ENCODE measurements at regions not wholly inside any gene's neighbourhood (a gene's known extent, or its start where the extent isn't known, plus 50 kb on each side); places are given as distances from the start of the nearest gene placed in this dataset.

DNA sequence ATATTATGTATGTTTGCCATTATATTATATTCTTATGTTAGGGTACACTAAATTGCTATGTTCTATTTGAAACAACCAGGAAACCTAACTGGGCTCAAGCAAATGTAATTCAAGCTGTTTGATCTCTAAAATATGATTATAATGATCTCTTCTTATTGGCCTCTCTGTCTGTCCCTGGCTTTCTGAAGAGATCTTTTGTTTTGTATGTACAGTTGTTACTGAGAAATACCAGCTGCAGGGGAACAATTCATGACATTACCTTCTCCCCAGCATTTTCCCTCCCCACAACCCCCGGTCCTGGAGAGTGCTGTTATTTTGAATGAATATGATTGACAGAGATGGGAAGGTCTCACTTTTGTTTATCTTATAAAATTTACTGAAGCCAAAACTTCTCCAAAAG lies 54.8 kb upstream of the CD28 start:
- no peak for DNase-seq (ENCODE audit: low read depth in 1 of 2, low spot score in 1 of 2)
- H3K27ac ChIP-seq, result peak overlapping the region; percentile 1 to 35; a peak in 2 of 6 replicates
- ChIA-PET POLR2A (interaction anchor here (0.6 kb wide), 1 partner anchor 202 kb away, joined by 3 read pairs; no protein-coding TSS in a partner anchor), CTCF (interaction anchor here (1.0 to 2.6 kb wide), 13 partner anchors 11 to 457 kb away, joined by 3 to 13 read pairs (median 4); no protein-coding TSS in a partner anchor)
- H3K4me2 ChIP-seq, result no peak overlapping the region
- H3K4me3 ChIP-seq, result no peak overlapping the region
- WGBS (ENCODE audit: missing lambda C conversion rate), result 77% methylated on average over 1 of the region's 1 CpG
- H3K9me3 ChIP-seq, result no peaks in the 10 kb centered on the region
- TF ChIP-seq CBX8 (IDR thresholded peaks at IDR 0.05), result no peak
- peaks cover 57% of the 10 kb centered on the region for H3K4me1 ChIP-seq
- no peak for FAIRE-seq
- no peak for ATAC-seq

DNA sequence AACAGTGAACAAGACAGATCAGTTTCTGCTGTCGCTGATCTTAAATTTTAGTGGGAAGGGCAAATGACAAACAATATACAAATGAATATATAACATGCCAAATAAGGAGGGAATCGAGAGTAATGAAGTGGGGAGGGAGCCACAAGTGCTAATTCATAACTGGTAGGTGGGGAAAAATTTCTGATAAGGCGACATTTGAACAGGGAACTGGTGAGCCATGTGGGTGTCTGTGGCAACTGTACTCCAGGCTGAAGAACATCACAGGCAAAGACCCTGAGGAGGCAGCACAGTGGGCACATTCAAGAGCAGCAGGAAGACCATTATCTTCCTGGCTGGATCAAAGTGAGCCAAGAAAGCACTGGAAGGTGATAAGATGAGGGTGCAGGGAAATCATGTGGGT lies 51.6 kb upstream of the CD28 start:
- H3K4me3 ChIP-seq, result no peak overlapping the region
- CTCF ChIA-PET, result no interaction called here
- FAIRE-seq (no peak), ATAC-seq (no peak), DNase-seq (ENCODE audit: low read depth in 1 of 2, low spot score in 1 of 2) (no peak)
- TF ChIP-seq CBX8 (IDR thresholded peaks at IDR 0.05), result no peak
- no peak for TF ChIP-seq SREBF2 (IDR thresholded peaks at IDR 0.05)
- no peak for TF ChIP-seq CEBPB (IDR thresholded peaks at IDR 0.05)
- TF ChIP-seq ZSCAN20 (CRISPR knock-in tag; IDR thresholded peaks at IDR 0.05), result no peak
- no peak for TF ChIP-seq CBX2 (IDR thresholded peaks at IDR 0.05; ENCODE audit: borderline replicate concordance, low read depth)
- TF ChIP-seq, protein P1, sequence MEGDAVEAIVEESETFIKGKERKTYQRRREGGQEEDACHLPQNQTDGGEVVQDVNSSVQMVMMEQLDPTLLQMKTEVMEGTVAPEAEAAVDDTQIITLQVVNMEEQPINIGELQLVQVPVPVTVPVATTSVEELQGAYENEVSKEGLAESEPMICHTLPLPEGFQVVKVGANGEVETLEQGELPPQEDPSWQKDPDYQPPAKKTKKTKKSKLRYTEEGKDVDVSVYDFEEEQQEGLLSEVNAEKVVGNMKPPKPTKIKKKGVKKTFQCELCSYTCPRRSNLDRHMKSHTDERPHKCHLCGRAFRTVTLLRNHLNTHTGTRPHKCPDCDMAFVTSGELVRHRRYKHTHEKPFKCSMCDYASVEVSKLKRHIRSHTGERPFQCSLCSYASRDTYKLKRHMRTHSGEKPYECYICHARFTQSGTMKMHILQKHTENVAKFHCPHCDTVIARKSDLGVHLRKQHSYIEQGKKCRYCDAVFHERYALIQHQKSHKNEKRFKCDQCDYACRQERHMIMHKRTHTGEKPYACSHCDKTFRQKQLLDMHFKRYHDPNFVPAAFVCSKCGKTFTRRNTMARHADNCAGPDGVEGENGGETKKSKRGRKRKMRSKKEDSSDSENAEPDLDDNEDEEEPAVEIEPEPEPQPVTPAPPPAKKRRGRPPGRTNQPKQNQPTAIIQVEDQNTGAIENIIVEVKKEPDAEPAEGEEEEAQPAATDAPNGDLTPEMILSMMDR (IDR thresholded peaks at IDR 0.05), result no peak
- no peak for TF ChIP-seq FOSL2 (IDR thresholded peaks at IDR 0.05)
- no peak for TF ChIP-seq FOSL2 (CRISPR knock-in tag; IDR thresholded peaks at IDR 0.05)
- TF ChIP-seq, protein P2, sequence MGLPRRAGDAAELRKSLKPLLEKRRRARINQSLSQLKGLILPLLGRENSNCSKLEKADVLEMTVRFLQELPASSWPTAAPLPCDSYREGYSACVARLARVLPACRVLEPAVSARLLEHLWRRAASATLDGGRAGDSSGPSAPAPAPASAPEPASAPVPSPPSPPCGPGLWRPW (IDR thresholded peaks at IDR 0.05), result no peak
- no peak for TF ChIP-seq RCOR1 (IDR thresholded peaks at IDR 0.05; ENCODE audit: low read depth, low read length)
- no peak for TF ChIP-seq NR3C1 (IDR thresholded peaks at IDR 0.05)
- TF ChIP-seq, protein P3, sequence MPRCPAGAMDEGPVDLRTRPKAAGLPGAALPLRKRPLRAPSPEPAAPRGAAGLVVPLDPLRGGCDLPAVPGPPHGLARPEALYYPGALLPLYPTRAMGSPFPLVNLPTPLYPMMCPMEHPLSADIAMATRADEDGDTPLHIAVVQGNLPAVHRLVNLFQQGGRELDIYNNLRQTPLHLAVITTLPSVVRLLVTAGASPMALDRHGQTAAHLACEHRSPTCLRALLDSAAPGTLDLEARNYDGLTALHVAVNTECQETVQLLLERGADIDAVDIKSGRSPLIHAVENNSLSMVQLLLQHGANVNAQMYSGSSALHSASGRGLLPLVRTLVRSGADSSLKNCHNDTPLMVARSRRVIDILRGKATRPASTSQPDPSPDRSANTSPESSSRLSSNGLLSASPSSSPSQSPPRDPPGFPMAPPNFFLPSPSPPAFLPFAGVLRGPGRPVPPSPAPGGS (IDR thresholded peaks at IDR 0.05), result no peak
- TF ChIP-seq EHF (CRISPR knock-in tag; IDR thresholded peaks at IDR 0.05), result no peak
- no peak for TF ChIP-seq HDAC2 (IDR thresholded peaks at IDR 0.05)
- H3K4me1 ChIP-seq, result peaks cover 34% of the 10 kb centered on the region
- 75% methylated on average over 3 of the region's 3 CpGs for WGBS (ENCODE audit: missing lambda C conversion rate)
- POLR2A ChIA-PET, result interaction anchor here (0.6 kb wide), 1 partner anchor 33 kb away, joined by 4 read pairs; no protein-coding TSS in a partner anchor
- H3K9me3 ChIP-seq, result no peaks in the 10 kb centered on the region
- H3K27ac ChIP-seq, result peak overlapping the region in 1 of 2 experiments; percentile 28; a peak in 2 of 6 replicates
- no peak overlapping the region for H3K4me2 ChIP-seq

DNA sequence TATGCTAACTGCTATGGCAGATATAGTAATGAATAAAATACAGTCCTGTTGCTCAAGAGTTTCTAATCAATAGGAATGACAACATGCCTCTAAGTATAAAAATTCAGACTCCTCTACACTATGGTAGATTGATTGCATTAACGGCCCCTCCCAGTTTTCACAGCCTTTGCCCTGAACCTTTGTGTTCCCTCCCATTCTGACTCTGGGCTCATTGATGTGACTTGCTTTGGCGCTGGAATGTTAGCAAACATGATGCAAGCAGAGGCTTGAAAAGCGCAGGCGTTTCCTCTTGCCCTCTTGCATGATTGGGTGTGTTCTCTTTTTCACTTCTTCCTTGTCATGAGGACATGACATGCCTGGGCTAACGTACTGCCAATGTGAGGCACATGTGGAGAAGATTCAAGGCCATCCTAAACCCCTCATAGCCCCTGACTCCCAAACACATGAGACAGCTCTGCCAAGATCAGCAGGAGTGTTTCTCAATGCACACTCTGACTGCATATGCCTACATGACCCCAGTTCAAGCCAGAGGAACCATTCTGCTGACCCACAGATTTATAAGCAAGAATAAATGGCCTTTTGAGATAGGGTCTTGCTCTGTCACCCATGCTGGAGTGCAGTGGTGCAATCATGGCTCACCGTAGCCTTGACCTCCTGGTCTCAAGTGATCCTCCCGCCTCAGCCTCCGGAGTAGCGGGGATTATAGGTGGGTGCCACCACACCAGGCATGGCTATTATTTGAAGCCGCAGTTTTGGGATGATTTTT lies 49.7 kb upstream of the CD28 start:
- POLR2A ChIA-PET, result no interaction called here
- ATAC-seq, result peak; percentile 79 to 83

More for the DNA sequence above, 49.7 kb upstream of the CD28 start:
- H3K4me2 ChIP-seq, result peak overlapping the region; percentile 54
- no peak overlapping the region for H3K4me3 ChIP-seq
- no peaks in the 10 kb centered on the region for H3K9me3 ChIP-seq
- FAIRE-seq (no peak), DNase-seq (ENCODE audit: low read depth in 1 of 2, low spot score in 1 of 2) (peak in 1 of 2 experiments; percentile 76)
- peaks cover 17% of the 10 kb centered on the region for H3K4me1 ChIP-seq
- 0 out of 4 replicates have a peak, but pooled peaks of 1 of the 2 experiments have one; percentile 26 for TF ChIP-seq CEBPB (IDR thresholded peaks at IDR 0.05)
- TF ChIP-seq HOXB5 (CRISPR knock-in tag; IDR thresholded peaks at IDR 0.05), result no peak
- CTCF ChIA-PET, result no interaction called here
- H3K27ac ChIP-seq, result peak overlapping the region; percentile 73
- 52% methylated on average over 10 of the region's 10 CpGs for WGBS (ENCODE audit: missing lambda C conversion rate)

Measured in A549 (cell line).